Kidney (tissue), 13 donors: ENCODE measurements at regions not wholly inside any gene's neighbourhood (a gene's known extent, or its start where the extent isn't known, plus 50 kb on each side); places are given as distances from the start of the nearest gene placed in this dataset.

Source experiments
- DNase-seq, 5 donors: peaks; one replicate each; pipeline ENCODE4 v3.0.0-alpha.2; 2013 to 2020
- FAIRE-seq: peaks from 2 replicates; lab custom pipeline; 2012; peaks lifted over from hg19 to GRCh38; lab: Jason Lieb, UNC
- H3K27ac ChIP-seq, 2 donors: one replicate each; pipeline ENCODE4 v1.7.0; 2013; ENCODE audit warnings: low read depth in 2 of 2, low read length in 2 of 2, inconsistent platforms in 1 of 2
- H3K27me3 ChIP-seq: one replicate; pipeline ENCODE4 v1.7.1; 2013; ENCODE audit warnings: low read length, inconsistent platforms; ENCODE audit not compliant: control insufficient read depth, insufficient read depth
- H3K36me3 ChIP-seq, 3 donors: one replicate each; pipeline versions ENCODE4 v1.7.0 to v1.7.1; 2013; ENCODE audit warnings: low read length in 3 of 3, control low read depth in 1 of 3, inconsistent platforms in 1 of 3; ENCODE audit not compliant: insufficient read depth in 3 of 3, control insufficient read depth in 2 of 3
- H3K4me1 ChIP-seq, 3 donors: one replicate each; pipeline versions ENCODE4 v1.7.0 to v1.7.1; 2013; ENCODE audit warnings: low read length in 3 of 3, inconsistent platforms in 1 of 3, low read depth in 1 of 3; ENCODE audit not compliant: control insufficient read depth in 2 of 3, insufficient read depth in 2 of 3
- H3K4me3 ChIP-seq, 3 donors: one replicate each; pipeline versions ENCODE4 v1.7.0 to v1.8.1; 2013; ENCODE audit warnings: low read length in 3 of 3, control low read depth in 1 of 3, inconsistent platforms in 1 of 3
- H3K9ac ChIP-seq, 3 donors: one replicate each; pipeline versions ENCODE4 v1.7.0 to v1.7.1; 2013; ENCODE audit warnings: low read length in 3 of 3, control low read depth in 1 of 3, inconsistent platforms in 1 of 3
- H3K9me3 ChIP-seq, 3 donors: one replicate each; pipeline versions ENCODE4 v1.7.0 to v1.7.1; 2013; ENCODE audit warnings: low read length in 3 of 3, control low read depth in 1 of 3, inconsistent platforms in 1 of 3; ENCODE audit not compliant: control insufficient read depth in 2 of 3, insufficient read depth in 1 of 3
- intact Hi-C: fragments of 100-400 bp; cut with DNase I; formaldehyde crosslinking; loops from one replicate; pipeline ENCODE4 v1.11.1; 2022
- TF ChIP-seq, protein P1 (sequence below): IDR thresholded peaks from 3 replicates; pipeline ENCODE4 v1.5.1; 2012; ENCODE audit warnings: mild to moderate bottlenecking, moderate library complexity, borderline replicate concordance; ENCODE audit not compliant: insufficient read depth; ENCODE audit errors: extremely low read depth
- donor health status: control.
- donor health status: control.
- donor health status: control.
- donor health status: control.
- donor health status: control.
- donor health status: DM: yes; HTN: yes; CAD: no.
- donor health status: Normal renal cell carcinoma (clear cell type).

- Histone ChIP-seq H3K9ac (no peak overlapping the region), H3K4me1 (peaks cover 0 to 13% (median 4%) of the 10 kb centered on the region in 3 donors), H3K27me3 (no peaks in the 10 kb centered on the region), H3K9me3 (peaks cover 0 to 5% (median 0%) of the 10 kb centered on the region in 3 donors), H3K36me3 (no peaks in the 10 kb centered on the region), H3K27ac (no peak overlapping the region), H3K4me3 (no peak overlapping the region)
- FAIRE-seq: no peak
- TF ChIP-seq, protein P1, sequence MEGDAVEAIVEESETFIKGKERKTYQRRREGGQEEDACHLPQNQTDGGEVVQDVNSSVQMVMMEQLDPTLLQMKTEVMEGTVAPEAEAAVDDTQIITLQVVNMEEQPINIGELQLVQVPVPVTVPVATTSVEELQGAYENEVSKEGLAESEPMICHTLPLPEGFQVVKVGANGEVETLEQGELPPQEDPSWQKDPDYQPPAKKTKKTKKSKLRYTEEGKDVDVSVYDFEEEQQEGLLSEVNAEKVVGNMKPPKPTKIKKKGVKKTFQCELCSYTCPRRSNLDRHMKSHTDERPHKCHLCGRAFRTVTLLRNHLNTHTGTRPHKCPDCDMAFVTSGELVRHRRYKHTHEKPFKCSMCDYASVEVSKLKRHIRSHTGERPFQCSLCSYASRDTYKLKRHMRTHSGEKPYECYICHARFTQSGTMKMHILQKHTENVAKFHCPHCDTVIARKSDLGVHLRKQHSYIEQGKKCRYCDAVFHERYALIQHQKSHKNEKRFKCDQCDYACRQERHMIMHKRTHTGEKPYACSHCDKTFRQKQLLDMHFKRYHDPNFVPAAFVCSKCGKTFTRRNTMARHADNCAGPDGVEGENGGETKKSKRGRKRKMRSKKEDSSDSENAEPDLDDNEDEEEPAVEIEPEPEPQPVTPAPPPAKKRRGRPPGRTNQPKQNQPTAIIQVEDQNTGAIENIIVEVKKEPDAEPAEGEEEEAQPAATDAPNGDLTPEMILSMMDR: no peak
- intact Hi-C loops: no loop called here
- DNase-seq: no peak
These were observed 205.2 kb upstream of the MAP3K1 start for GRCh38 chr5:56610093-56610698.

- Histone ChIP-seq H3K27me3 (no peaks in the 10 kb centered on the region), H3K36me3 (no peaks in the 10 kb centered on the region), H3K4me1 (peaks cover 0 to 9% (median 4%) of the 10 kb centered on the region in 3 donors), H3K4me3 (no peak overlapping the region), H3K9ac (no peak overlapping the region), H3K27ac (no peak overlapping the region), H3K9me3 (peaks cover 0 to 5% (median 0%) of the 10 kb centered on the region in 3 donors)
- FAIRE-seq: no peak
- peak in 1 of 5 donors; percentile 73 for DNase-seq
- TF ChIP-seq, protein P1: no peak
- intact Hi-C loops: no loop called here
These were observed 207.0 kb upstream of the MAP3K1 start for GRCh38 chr5:56608217-56608925.

DNA sequence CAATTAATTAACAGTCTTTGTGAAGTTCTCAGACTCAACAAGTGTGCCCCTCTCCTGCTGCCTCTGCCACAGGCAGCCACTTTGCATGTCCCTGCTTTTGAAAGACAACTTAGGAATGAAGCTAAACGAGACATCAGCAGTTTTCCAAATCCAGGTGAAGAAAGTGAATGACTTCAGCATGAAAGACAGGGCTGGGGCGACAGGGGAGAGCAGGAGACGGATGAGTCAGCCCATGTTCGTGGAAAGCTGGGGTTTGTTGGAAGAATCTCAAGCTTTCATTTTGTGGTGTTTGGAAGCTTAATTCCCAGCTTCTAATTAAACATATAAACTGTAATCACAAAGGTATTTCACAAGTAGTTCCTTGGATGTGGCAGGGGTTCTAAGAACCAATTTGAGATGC lies 207.8 kb upstream of the MAP3K1 start:
- H3K27ac ChIP-seq: no peak overlapping the region
- FAIRE-seq: no peak
- H3K4me1 ChIP-seq: peaks cover 0 to 9% (median 4%) of the 10 kb centered on the region in 3 donors
- H3K9ac ChIP-seq: no peak overlapping the region
- H3K27me3 ChIP-seq: no peaks in the 10 kb centered on the region
- no peak overlapping the region for H3K4me3 ChIP-seq
- TF ChIP-seq, protein P1: no peak
- intact Hi-C loops: no loop called here
- DNase-seq: no peak
- peaks cover 0 to 5% (median 0%) of the 10 kb centered on the region in 3 donors for H3K9me3 ChIP-seq
- no peaks in the 10 kb centered on the region for H3K36me3 ChIP-seq
